SK-N-SH (cell line): ENCODE measurements at regions not wholly inside any gene's neighbourhood (a gene's known extent, or its start where the extent isn't known, plus 50 kb on each side); places are given as distances from the start of the nearest gene placed in this dataset.

Experiments used
- CHD2 ChIP-seq: fragments of 150-350 bp; IDR thresholded peaks from 2 replicates; pipeline ENCODE4 v1.6.1; 2018; ENCODE audit warnings: low read length; ENCODE audit not compliant: partially characterized antibody
- EP300 ChIP-seq, 2 experiments: IDR thresholded peaks; 2 replicates each; pipeline versions ENCODE4 v1.4.0 to v1.6.1; 2012; ENCODE audit warnings: borderline replicate concordance in 1 of 2, low read depth in 1 of 2, low read length in 1 of 2
- EZH2phosphoT487 ChIP-seq: fragments of 200-600 bp; sonication (generic); IDR thresholded peaks from 2 replicates; pipeline ENCODE4 v1.6.1; 2017; ENCODE audit warnings: low read depth, mixed run types, mild to moderate bottlenecking, antibody characterized with exemption, moderate library complexity, borderline replicate concordance
- FOXJ3 ChIP-seq: sonication (generic); formaldehyde crosslinking; IDR thresholded peaks from 2 replicates; pipeline ENCODE4 v1.5.1; 2020; ENCODE audit warnings: mild to moderate bottlenecking, missing genetic modification reagents
- JUND ChIP-seq: IDR thresholded peaks from 2 replicates; pipeline ENCODE4 v1.4.0; 2012
- MEF2A ChIP-seq: IDR thresholded peaks from 2 replicates; pipeline ENCODE4 v1.4.0; 2012; ENCODE audit warnings: low read depth, borderline replicate concordance
- NRF1 ChIP-seq: IDR thresholded peaks from 2 replicates; pipeline ENCODE4 v1.6.1; 2012; ENCODE audit warnings: low read depth, mild to moderate bottlenecking, low read length
- POLR2AphosphoS5 ChIP-seq: IDR thresholded peaks from 2 replicates; pipeline ENCODE4 v1.6.1; 2012; ENCODE audit warnings: low read depth, low read length
- RFX5 ChIP-seq: IDR thresholded peaks from 2 replicates; pipeline ENCODE4 v1.6.1; 2012; ENCODE audit warnings: mild to moderate bottlenecking, improper control_type of control experiment, low read length
- TF ChIP-seq, protein P1 (sequence below): fragments of 200-600 bp; sonication (generic); IDR thresholded peaks from 2 replicates; pipeline ENCODE4 v1.6.1; 2017; ENCODE audit warnings: antibody characterized with exemption, mild to moderate bottlenecking, moderate library complexity
- TF ChIP-seq, protein P2 (sequence below): fragments of 150-350 bp; IDR thresholded peaks from 2 replicates; pipeline ENCODE4 v1.6.1; 2017; ENCODE audit warnings: antibody characterized with exemption, low read length, low read depth, borderline replicate concordance

DNA sequence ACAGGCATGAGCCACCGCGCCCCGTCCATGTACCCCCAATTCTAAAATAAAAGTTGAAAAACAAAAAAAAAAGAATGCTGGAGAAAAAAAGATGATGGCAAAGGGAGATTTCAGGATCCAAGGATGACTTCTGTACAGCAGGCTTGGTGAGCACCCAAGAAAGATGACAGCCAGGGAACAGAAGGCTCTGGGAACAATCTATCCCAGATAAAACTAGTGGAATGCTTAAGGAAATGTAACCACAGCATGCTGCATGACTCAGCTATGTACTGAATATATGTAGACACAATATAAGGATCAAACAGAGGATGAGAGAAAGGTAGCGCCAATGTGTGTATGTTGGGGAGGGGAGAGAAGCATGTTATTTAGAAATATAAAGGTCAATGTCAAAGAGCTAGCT, 123.7 kb upstream of the TMTC1 start:
- TF ChIP-seq, protein P1, sequence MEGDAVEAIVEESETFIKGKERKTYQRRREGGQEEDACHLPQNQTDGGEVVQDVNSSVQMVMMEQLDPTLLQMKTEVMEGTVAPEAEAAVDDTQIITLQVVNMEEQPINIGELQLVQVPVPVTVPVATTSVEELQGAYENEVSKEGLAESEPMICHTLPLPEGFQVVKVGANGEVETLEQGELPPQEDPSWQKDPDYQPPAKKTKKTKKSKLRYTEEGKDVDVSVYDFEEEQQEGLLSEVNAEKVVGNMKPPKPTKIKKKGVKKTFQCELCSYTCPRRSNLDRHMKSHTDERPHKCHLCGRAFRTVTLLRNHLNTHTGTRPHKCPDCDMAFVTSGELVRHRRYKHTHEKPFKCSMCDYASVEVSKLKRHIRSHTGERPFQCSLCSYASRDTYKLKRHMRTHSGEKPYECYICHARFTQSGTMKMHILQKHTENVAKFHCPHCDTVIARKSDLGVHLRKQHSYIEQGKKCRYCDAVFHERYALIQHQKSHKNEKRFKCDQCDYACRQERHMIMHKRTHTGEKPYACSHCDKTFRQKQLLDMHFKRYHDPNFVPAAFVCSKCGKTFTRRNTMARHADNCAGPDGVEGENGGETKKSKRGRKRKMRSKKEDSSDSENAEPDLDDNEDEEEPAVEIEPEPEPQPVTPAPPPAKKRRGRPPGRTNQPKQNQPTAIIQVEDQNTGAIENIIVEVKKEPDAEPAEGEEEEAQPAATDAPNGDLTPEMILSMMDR, result no peak
- TF ChIP-seq EZH2phosphoT487, result no peak
- no peak for TF ChIP-seq CHD2
- TF ChIP-seq NRF1, result no peak
- TF ChIP-seq RFX5, result no peak
- no peak for TF ChIP-seq EP300 (IDR thresholded peaks at IDR 0.05; ENCODE audit: borderline replicate concordance in 1 of 2, low read depth in 1 of 2, low read length in 1 of 2)
- TF ChIP-seq POLR2AphosphoS5, result no peak
- no peak for TF ChIP-seq JUND
- TF ChIP-seq MEF2A, result no peak
- no peak for TF ChIP-seq FOXJ3 (CRISPR knock-in tag)
- TF ChIP-seq, protein P2, sequence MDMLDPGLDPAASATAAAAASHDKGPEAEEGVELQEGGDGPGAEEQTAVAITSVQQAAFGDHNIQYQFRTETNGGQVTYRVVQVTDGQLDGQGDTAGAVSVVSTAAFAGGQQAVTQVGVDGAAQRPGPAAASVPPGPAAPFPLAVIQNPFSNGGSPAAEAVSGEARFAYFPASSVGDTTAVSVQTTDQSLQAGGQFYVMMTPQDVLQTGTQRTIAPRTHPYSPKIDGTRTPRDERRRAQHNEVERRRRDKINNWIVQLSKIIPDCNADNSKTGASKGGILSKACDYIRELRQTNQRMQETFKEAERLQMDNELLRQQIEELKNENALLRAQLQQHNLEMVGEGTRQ, result no peak
